ENCODE measurements at regions not wholly inside any gene's neighbourhood (a gene's known extent, or its start where the extent isn't known, plus 50 kb on each side); places are given as distances from the start of the nearest gene placed in this dataset.

- no CpG with 5 or more reads among the region's 3 CpGs for WGBS (ENCODE audit: extremely low coverage, insufficient read length, low lambda C conversion rate)
- Histone ChIP-seq H4K8ac (replicated peaks; ENCODE audit: insufficient read length, low read depth, low read length) (no peak overlapping the region), H3K4me2 (ENCODE audit: insufficient read depth, insufficient read length, low read length) (no peak overlapping the region)
Measured at GRCh38 chr2:56709181-56709580, 525.4 kb downstream of the CCDC85A start.

More at GRCh38 chr2:56709181-56709580, 525.4 kb downstream of the CCDC85A start:
- Histone ChIP-seq H3K27me3 (ENCODE audit: insufficient read depth, low read length) (no peaks in the 10 kb centered on the region), H3K9ac (ENCODE audit: extremely low read depth, insufficient read length, low read length) (no peak overlapping the region), H3T11ph (ENCODE audit: low read length) (no peak overlapping the region), H3K79me1 (ENCODE audit: insufficient read depth, low read depth, low read length, poor library complexity, severe bottlenecking) (no peaks in the 10 kb centered on the region), H2BK15ac (ENCODE audit: low read depth, low read length) (no peak overlapping the region), H4K5ac (ENCODE audit: insufficient read length, low read depth, low read length) (no peak overlapping the region), H3K18ac (ENCODE audit: insufficient read length, low read depth, low read length) (no peak overlapping the region), H4K20me1 (ENCODE audit: control insufficient read depth, insufficient read depth, insufficient read length) (no peaks in the 10 kb centered on the region), H3K56ac (ENCODE audit: insufficient read length, low read depth, low read length) (no peak overlapping the region), H2BK5ac (ENCODE audit: insufficient read length, low read length) (no peak overlapping the region), H3K23me2 (ENCODE audit: insufficient read length, low read depth, low read length, poor library complexity, severe bottlenecking) (no peaks in the 10 kb centered on the region), H3K4me1 (ENCODE audit: insufficient read depth, low read length) (0 out of 2 replicates have a peak, but pooled peaks cover 3% of the 10 kb centered on the region), H2BK12ac (ENCODE audit: insufficient read length, low read depth, low read length) (no peak overlapping the region), H3K27ac (ENCODE audit: insufficient read length, low read depth, low read length) (no peak overlapping the region), H3K9me3 (ENCODE audit: control insufficient read depth, low read depth, low read length) (no peaks in the 10 kb centered on the region), H3K14ac (ENCODE audit: insufficient read depth, low read length) (no peak overlapping the region), H3K4ac (ENCODE audit: low read depth, low read length) (no peak overlapping the region), H2BK120ac (ENCODE audit: low read depth, low read length, poor library complexity, severe bottlenecking) (no peak overlapping the region), H2BK20ac (ENCODE audit: low read depth, low read length, poor library complexity, severe bottlenecking) (no peak overlapping the region), H3K23ac (ENCODE audit: insufficient read length, low read depth, low read length) (no peak overlapping the region), H4K91ac (ENCODE audit: insufficient read length, low read depth, low read length) (no peak overlapping the region), H2AK5ac (ENCODE audit: insufficient read length, low read length) (no peak overlapping the region), H3K79me2 (ENCODE audit: insufficient read depth, low read length) (no peaks in the 10 kb centered on the region), H2AFZ (ENCODE audit: low read length) (no peak overlapping the region)
- Mint-ChIP-seq H3K27me3 (ENCODE audit: low read depth) (no peaks in the 10 kb centered on the region; the same call in 1 of the 2 replicates), H3K4me1 (peaks cover 5% of the 10 kb centered on the region in 2 experiments), H3K4me3 (no peak overlapping the region), H3K9me3 (peaks cover 0 to 5% of the 10 kb centered on the region in 2 experiments; a peak in 1 of 5 replicates), H3K36me3 (ENCODE audit: insufficient read depth in 1 of 3, low read depth in 3 of 3) (no peaks in the 10 kb centered on the region), H3K27ac (no peak overlapping the region)
- DNase-seq, result no peak
- TF ChIP-seq, protein P1, sequence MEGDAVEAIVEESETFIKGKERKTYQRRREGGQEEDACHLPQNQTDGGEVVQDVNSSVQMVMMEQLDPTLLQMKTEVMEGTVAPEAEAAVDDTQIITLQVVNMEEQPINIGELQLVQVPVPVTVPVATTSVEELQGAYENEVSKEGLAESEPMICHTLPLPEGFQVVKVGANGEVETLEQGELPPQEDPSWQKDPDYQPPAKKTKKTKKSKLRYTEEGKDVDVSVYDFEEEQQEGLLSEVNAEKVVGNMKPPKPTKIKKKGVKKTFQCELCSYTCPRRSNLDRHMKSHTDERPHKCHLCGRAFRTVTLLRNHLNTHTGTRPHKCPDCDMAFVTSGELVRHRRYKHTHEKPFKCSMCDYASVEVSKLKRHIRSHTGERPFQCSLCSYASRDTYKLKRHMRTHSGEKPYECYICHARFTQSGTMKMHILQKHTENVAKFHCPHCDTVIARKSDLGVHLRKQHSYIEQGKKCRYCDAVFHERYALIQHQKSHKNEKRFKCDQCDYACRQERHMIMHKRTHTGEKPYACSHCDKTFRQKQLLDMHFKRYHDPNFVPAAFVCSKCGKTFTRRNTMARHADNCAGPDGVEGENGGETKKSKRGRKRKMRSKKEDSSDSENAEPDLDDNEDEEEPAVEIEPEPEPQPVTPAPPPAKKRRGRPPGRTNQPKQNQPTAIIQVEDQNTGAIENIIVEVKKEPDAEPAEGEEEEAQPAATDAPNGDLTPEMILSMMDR (conservative IDR thresholded peaks at IDR 0.05), result no peak

Data from H9 (cell line).